ENCODE measurements at regions not wholly inside any gene's neighbourhood (a gene's known extent, or its start where the extent isn't known, plus 50 kb on each side); places are given as distances from the start of the nearest gene placed in this dataset.

- 38 to 43% methylated on average over 8 of the region's 8 CpGs for WGBS, 2 donors
- H3K27ac ChIP-seq: no peak overlapping the region
Observed at GRCh38 chr4:130092187-130093015, 996.4 kb downstream of the C4orf33 start.

GRCh38 chr4:130099105-130099504 lies 1003.2 kb downstream of the C4orf33 start:
- H3K27me3 ChIP-seq: no peaks in the 10 kb centered on the region
- H3K4me1 ChIP-seq: no peaks in the 10 kb centered on the region
- intact Hi-C loops (cut with DNase I): no loop called here
- no peaks in the 10 kb centered on the region for H3K36me3 ChIP-seq
- 5 to 31% methylated on average over 1 of the region's 1 CpG for WGBS, 2 donors
- no peak overlapping the region for H3K27ac ChIP-seq
- no peaks in the 10 kb centered on the region for H3K9me3 ChIP-seq
- TF ChIP-seq POLR2A (IDR thresholded peaks at IDR 0.05): no peak
- TF ChIP-seq CTCF (IDR thresholded peaks at IDR 0.05): no peak
- no peak for DNase-seq
- no peak overlapping the region for H3K4me3 ChIP-seq

More at GRCh38 chr4:130092187-130093015, 996.4 kb downstream of the C4orf33 start:
- Histone ChIP-seq H3K36me3 (no peaks in the 10 kb centered on the region), H3K9me3 (peaks cover 0 to 3% (median 0%) of the 10 kb centered on the region in 3 donors), H3K27me3 (no peaks in the 10 kb centered on the region), H3K4me3 (no peak overlapping the region), H3K4me1 (no peaks in the 10 kb centered on the region)
- no peak for DNase-seq
- intact Hi-C loops (cut with DNase I): no loop called here
- no peak for TF ChIP-seq CTCF (IDR thresholded peaks at IDR 0.05)
- no peak for TF ChIP-seq POLR2A (IDR thresholded peaks at IDR 0.05)

GRCh38 chr4:130110189-130110588 lies 1014.2 kb downstream of the C4orf33 start:
- no peak overlapping the region for H3K4me3 ChIP-seq
- H3K9me3 ChIP-seq: no peaks in the 10 kb centered on the region
- no peaks in the 10 kb centered on the region for H3K27me3 ChIP-seq
- H3K4me1 ChIP-seq: no peaks in the 10 kb centered on the region
- no peaks in the 10 kb centered on the region for H3K36me3 ChIP-seq
- TF ChIP-seq CTCF (IDR thresholded peaks at IDR 0.05) (no peak), POLR2A (IDR thresholded peaks at IDR 0.05) (no peak)
- no peak overlapping the region for H3K27ac ChIP-seq
- intact Hi-C loops (cut with DNase I): no loop called here
- DNase-seq: no peak

- H3K9me3 ChIP-seq: no peaks in the 10 kb centered on the region
- no peaks in the 10 kb centered on the region for H3K4me1 ChIP-seq
- H3K4me3 ChIP-seq: no peak overlapping the region
Observed at GRCh38 chr4:130110770-130111169, 1014.8 kb downstream of the C4orf33 start.

More at GRCh38 chr4:130110770-130111169, 1014.8 kb downstream of the C4orf33 start:
- intact Hi-C loops (cut with DNase I): no loop called here
- no peak for TF ChIP-seq CTCF (IDR thresholded peaks at IDR 0.05)
- no peak for TF ChIP-seq POLR2A (IDR thresholded peaks at IDR 0.05)
- WGBS, 2 donors: 22 to 29% methylated on average over 1 of the region's 1 CpG
- no peaks in the 10 kb centered on the region for H3K36me3 ChIP-seq
- no peak overlapping the region for H3K27ac ChIP-seq
- DNase-seq: no peak
- H3K27me3 ChIP-seq: no peaks in the 10 kb centered on the region
